KBM-7 (cell line): ENCODE measurements at regions not wholly inside any gene's neighbourhood (a gene's known extent, or its start where the extent isn't known, plus 50 kb on each side); places are given as distances from the start of the nearest gene placed in this dataset.
A peak's percentile ranks its signal among the peaks of the same experiment; 100 is the strongest.

Source experiments
- DNase-seq: peaks from one replicate; pipeline ENCODE4 v3.0.0-alpha.2; 2015
- in situ Hi-C: fragments of 300-500 bp; cut with MboI; formaldehyde crosslinking; loops from 2 replicates; pipeline ENCODE4 v1.14.3; 2020; ENCODE audit warnings: low sequenced_read_pairs, low pct_unique_long_range_greater_than_20kb, mixed read lengths

DNA sequence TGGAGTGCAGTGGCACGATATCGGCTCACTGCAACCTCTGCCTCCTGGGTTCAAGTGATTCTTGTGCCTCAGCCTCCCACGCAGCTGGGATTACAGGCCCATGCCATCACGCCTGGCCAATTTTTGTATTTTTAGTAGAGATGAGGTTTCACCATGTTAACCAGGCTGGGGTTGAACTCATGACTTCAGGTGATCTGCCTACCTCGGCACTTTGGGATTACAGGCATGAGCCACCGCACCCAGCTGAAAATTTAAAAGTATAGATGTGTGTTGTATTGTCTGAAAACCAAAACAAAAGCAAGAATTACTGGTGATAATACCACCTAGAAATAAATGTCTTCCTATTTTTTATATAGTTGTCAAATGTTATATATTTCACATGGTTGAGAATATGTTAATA is 162.0 kb upstream of the DMRT1 start:
- in situ Hi-C loops: loop anchor here (10.0 kb wide), 1 partner anchor 45 kb away; no protein-coding TSS in a partner anchor
- DNase-seq: no peak

GRCh38 chr9:680106-680505 is 161.4 kb upstream of the DMRT1 start:
- in situ Hi-C loops: no loop called here
- DNase-seq: no peak

GRCh38 chr9:682633-683508 is 158.6 kb upstream of the DMRT1 start:
- no peak for DNase-seq

DNA sequence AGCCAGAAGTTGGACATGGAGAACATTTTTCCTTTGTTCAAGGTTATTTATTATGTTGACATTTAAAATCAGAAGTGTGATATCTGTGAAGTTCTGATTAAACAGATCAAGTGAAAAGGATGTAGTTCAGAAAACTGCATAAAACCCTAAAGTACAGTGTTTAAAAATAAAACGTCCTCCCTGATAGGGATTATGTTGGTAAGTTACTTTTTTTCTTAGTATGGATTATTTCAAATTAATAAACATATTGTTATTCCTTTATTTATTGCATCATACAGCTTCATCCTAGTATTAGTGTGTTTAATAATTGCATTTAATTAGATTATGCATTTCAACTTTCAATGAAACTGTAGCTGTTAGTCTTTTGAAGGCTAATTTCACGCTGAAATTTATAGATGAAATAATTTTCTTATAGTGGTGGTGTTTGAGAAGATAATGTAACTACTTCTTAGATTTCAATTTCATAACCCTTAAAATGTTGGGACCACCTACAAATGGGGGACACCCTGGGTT is 157.9 kb upstream of the DMRT1 start:
- no peak for DNase-seq
- in situ Hi-C loops: no loop called here

More at GRCh38 chr9:682633-683508, 158.6 kb upstream of the DMRT1 start:
- in situ Hi-C loops: no loop called here

DNA sequence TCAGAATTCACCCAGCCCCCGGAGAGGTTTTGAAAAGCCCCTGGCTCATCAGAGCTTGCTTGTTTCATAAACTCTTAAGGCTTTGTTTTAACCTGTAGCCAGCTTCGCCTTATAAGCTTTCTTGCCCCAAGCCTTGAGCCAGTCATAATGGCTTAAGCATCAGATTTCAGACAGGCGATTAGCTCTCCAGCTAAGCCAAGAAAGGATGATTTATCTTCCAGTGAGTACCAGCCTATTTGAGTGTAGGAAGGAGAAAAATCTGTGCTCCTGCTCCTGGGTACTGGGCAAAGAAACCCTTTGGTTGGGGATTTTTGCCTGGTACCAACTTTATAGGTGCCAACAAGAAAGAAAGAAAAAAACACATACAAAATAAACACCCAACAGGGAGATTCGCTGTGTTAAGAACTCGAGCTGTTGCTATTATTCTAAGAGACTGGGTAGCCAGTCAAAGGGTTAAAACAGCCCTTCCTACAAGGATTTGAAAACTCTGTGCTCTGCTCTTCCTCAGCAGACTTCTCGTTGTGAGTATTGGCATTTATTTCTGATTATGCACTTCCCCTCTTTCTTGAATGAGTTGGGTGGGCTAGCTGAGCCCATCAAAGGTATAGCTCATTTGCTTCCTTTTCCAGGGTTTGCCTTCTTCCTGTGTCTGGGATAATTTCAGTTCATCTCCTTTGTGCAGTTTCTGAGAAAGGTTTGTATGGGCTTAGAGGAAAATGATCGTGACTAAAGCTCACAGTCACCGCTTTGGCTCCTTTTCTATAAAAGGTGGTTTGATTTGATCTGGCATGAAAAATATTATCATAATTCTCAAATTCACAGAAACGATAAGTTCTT is 157.2 kb upstream of the DMRT1 start:
- in situ Hi-C loops: no loop called here
- no peak for DNase-seq

- DNase-seq: no peak
- in situ Hi-C loops: no loop called here
These were observed 156.6 kb upstream of the DMRT1 start for GRCh38 chr9:684941-685340.

- in situ Hi-C loops: no loop called here
- DNase-seq: no peak
These were observed 155.1 kb upstream of the DMRT1 start for GRCh38 chr9:686321-686813.

- in situ Hi-C loops: no loop called here
- no peak for DNase-seq
These were observed 154.3 kb upstream of the DMRT1 start for GRCh38 chr9:687034-687785.

- in situ Hi-C loops: no loop called here
- no peak for DNase-seq
These were observed 153.5 kb upstream of the DMRT1 start for GRCh38 chr9:687994-688393.

DNA sequence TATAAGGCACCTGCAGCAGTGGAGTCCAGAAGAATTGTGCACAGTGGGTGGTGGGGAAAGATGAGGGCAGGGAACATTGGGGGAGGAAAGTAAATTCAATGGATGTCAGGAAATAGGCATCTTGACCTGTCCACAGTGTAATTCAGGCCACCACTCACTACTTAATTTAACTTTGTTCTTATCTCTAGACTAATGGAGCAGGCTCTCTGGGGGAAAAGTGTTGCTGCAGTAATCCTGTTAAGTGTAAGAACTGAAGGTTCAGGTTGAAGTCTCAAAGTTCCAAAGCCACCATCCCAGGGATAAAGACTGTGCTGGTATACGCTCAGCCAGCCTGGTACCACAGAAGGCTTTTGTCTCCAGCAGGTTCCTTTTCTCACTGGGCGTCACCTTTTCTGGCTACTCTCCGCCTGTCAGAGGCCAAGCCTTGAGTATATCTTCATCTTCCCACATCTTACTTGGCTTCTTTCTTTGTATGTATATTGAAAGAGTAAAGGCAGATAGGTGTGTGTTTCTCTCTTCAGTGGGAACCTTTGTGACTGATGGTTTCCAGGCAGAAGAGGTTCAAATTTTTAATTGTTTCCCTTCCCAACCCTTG is 150.9 kb upstream of the DMRT1 start:
- in situ Hi-C loops: no loop called here
- no peak for DNase-seq

GRCh38 chr9:691825-692400 is 149.6 kb upstream of the DMRT1 start:
- no peak for DNase-seq
- in situ Hi-C loops: no loop called here

GRCh38 chr9:692636-693129 is 148.8 kb upstream of the DMRT1 start:
- in situ Hi-C loops: no loop called here
- DNase-seq: no peak

DNA sequence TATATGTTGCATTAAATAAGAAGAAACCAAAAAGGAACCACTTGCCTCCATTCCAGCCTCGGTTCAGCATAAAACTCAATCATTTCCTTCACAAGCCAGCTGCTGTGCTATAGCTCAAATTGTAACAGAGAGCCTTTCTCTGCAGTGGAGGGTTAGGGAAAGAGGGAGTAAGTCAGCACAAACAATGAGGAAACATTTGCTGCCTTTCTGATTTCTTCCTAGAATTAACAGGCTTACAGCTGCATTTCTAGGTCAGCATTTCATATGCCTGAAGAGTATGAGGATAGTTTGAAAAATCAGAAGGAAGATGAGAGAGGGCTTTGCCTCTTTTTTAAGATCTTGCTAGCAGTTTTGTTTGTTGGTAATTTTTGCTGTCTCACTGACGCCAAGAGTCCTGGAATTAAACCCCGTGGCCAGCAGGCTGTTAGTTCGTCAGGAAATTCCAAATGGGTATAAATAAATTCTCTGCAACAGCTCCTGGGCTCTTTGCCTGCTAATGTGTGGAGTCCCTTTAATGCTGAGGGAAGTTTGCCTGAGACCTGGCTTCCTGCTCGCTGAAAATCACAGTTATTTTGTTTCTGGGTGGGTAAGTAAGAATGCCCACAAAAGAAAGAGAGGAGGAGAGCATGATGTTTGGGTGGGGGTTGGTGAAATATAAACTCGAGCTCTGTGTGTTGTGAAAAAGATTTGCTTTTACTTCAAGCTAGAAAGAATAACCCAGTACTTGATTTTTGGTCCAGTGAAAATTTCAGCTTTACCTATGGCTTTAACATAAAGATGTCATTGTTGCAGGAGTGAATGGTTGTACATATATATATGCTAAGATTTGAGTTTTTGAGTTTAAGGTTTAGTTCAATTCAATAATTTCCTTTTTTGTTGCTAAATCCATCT is 148.1 kb upstream of the DMRT1 start:
- in situ Hi-C loops: no loop called here
- peak; percentile 23 for DNase-seq

- in situ Hi-C loops: no loop called here
- DNase-seq: no peak
These were observed 147.4 kb upstream of the DMRT1 start for GRCh38 chr9:694092-694402.

GRCh38 chr9:694403-695154 is 146.9 kb upstream of the DMRT1 start:
- in situ Hi-C loops: no loop called here
- DNase-seq: no peak

- DNase-seq: no peak
- in situ Hi-C loops: no loop called here
These were observed 146.2 kb upstream of the DMRT1 start for GRCh38 chr9:695252-695651.
